Fibroblast of mammary gland (primary cell): ENCODE measurements at regions not wholly inside any gene's neighbourhood (a gene's known extent, or its start where the extent isn't known, plus 50 kb on each side); places are given as distances from the start of the nearest gene placed in this dataset.

Experiments used
- DNase-seq: peaks from one replicate; pipeline ENCODE4 v3.0.0-alpha.2; 2010; ENCODE audit warnings: low read depth
- H3K4me3 ChIP-seq: 2 replicates; pipeline ENCODE4 v1.5.1; 2011; ENCODE audit warnings: low read depth, mild to moderate bottlenecking, low read length, moderate library complexity; ENCODE audit not compliant: control insufficient read depth
- CTCF ChIP-seq: conservative IDR thresholded peaks from 2 replicates; pipeline ENCODE4 v1.5.1; 2011; ENCODE audit warnings: low read depth, low read length, inconsistent platforms; ENCODE audit not compliant: control insufficient read depth, insufficient read depth

DNA sequence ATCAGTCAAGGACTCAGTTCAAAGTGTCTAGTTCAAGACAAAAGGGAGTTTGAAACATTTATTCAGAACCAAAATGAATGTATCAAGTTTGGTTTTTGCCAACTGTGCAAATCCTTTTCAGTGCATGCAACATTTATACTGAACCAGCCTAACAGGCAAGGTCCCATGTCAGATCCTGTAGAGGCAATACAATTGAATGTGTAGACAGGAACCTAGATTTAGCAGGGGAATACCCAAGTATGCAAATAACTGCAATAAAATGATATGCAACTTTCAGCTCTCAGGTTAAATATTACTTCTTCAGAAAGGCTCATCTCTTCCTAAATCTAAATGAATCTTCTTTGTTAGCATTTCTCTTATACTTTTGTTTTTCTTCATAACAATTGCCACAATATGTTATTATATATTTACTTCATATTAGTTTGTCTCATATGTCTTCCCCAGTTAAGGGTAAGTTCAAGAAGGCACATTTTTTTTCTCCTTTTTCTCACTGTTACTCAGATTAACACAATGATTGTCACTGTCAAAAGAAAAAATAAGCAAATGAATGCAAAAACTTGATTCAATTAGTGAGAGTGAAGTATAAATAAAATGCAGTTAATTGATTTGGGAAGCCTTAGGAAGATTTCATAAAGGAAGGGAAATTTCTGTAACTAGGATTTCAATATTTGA, 163.9 kb upstream of the RASA1 start:
- TF ChIP-seq CTCF: no peak
- H3K4me3 ChIP-seq: no peak overlapping the region
- no peak for DNase-seq

GRCh38 chr5:87105577-87105976, 162.1 kb upstream of the RASA1 start:
- no peak for TF ChIP-seq CTCF
- H3K4me3 ChIP-seq: no peak overlapping the region

GRCh38 chr5:87109746-87110145, 157.9 kb upstream of the RASA1 start:
- TF ChIP-seq CTCF: no peak
- no peak overlapping the region for H3K4me3 ChIP-seq
- no peak for DNase-seq

More at GRCh38 chr5:87105577-87105976, 162.1 kb upstream of the RASA1 start:
- DNase-seq: no peak

DNA sequence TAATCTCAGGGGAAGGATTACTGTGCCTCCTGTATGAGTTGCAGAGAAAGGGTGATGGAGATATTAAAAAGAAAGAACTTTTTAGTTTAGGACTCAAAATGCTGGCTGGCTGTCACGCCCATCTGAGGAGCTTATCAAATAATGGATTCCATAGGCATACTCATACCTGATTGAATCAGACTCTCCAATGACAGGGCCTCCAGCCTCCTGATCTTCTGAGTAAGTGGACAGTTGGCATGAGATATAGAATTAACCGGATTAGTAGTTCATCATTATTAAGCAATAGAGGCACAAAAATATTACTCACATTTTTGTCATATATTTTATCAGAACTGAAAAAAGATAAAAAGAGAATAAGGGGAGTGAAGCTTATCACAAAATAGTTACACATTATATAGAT, 157.0 kb upstream of the RASA1 start:
- no peak overlapping the region for H3K4me3 ChIP-seq
- no peak for TF ChIP-seq CTCF
- peak; percentile 11 for DNase-seq

DNA sequence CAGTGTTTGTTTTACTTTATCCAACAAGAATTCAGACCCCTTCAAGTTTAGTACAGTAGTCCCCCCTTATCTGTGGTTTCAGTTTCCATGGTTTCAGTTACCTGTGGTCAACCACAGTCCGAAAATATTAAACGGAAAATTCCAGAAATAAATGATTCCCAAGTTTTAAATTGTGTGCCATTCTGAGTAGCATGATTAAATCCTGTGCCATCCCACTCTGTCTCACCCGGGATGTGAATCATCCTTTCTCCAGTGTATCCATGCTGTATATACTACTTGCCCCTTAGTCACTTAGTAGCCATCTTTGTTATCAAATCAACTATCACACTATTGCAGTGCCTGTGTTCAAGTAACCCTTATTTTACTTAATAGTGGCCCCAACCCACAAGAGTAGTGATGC, 153.8 kb upstream of the RASA1 start:
- no peak overlapping the region for H3K4me3 ChIP-seq
- peak; percentile 79 for DNase-seq
- no peak for TF ChIP-seq CTCF

- H3K4me3 ChIP-seq: no peak overlapping the region
- no peak for TF ChIP-seq CTCF
- no peak for DNase-seq
Observed at GRCh38 chr5:87114631-87115030, 153.1 kb upstream of the RASA1 start.
